GM12875 (cell line): ENCODE measurements at regions not wholly inside any gene's neighbourhood (a gene's known extent, or its start where the extent isn't known, plus 50 kb on each side); places are given as distances from the start of the nearest gene placed in this dataset.

Experiments
- H3K4me3 ChIP-seq: one replicate; pipeline ENCODE4 v1.5.1; 2011; ENCODE audit warnings: low read depth, low read length, control low read depth
- TF ChIP-seq, protein P1 (sequence below): IDR thresholded peaks from 2 replicates; pipeline ENCODE4 v1.5.1; 2011; ENCODE audit warnings: low read depth, mild to moderate bottlenecking, control low read depth, inconsistent platforms, low read length, moderate library complexity, borderline replicate concordance; ENCODE audit not compliant: insufficient read depth

DNA sequence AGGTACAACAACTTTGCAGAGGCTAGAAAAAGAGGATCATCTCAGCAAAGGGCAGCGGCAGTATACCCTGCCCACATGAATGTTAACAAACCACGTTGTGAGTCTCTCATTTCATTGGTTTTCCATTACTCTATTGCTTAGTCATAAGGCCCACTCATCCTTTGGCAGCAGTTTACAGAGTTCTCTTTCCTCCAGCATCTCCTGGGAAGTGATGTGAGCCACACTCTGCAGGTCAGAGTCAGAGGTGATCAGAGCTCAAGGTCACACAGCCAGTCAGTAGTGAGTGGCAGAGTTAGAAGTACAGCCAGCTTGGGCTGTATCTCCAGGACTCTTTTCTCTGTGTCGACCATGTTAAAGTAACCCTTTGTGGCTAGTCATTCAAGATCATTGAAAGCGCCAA is 599.6 kb upstream of the GRAMD2B start:
- TF ChIP-seq, protein P1, sequence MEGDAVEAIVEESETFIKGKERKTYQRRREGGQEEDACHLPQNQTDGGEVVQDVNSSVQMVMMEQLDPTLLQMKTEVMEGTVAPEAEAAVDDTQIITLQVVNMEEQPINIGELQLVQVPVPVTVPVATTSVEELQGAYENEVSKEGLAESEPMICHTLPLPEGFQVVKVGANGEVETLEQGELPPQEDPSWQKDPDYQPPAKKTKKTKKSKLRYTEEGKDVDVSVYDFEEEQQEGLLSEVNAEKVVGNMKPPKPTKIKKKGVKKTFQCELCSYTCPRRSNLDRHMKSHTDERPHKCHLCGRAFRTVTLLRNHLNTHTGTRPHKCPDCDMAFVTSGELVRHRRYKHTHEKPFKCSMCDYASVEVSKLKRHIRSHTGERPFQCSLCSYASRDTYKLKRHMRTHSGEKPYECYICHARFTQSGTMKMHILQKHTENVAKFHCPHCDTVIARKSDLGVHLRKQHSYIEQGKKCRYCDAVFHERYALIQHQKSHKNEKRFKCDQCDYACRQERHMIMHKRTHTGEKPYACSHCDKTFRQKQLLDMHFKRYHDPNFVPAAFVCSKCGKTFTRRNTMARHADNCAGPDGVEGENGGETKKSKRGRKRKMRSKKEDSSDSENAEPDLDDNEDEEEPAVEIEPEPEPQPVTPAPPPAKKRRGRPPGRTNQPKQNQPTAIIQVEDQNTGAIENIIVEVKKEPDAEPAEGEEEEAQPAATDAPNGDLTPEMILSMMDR = no peak
- H3K4me3 ChIP-seq = no peak overlapping the region

DNA sequence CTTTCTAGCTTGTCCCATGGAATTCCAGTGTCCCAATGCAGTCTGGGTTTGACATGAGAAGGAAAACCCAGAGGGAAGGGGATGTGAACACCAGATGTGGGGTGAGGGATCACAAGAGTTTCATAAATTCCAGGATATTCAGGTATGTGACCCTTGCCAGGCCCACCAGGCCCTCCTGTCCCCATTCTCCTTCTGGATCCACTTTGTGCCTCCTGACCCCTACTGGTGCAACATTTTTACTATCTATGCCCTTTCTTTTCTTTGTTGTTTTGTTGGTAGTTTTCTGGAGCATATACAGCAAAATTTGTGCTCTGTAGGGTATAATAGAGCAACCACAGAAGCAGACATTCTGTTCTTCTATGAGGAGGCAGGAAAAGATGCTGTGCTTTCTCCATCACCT is 597.0 kb upstream of the GRAMD2B start:
- no peak overlapping the region for H3K4me3 ChIP-seq
- TF ChIP-seq, protein P1 = no peak

DNA sequence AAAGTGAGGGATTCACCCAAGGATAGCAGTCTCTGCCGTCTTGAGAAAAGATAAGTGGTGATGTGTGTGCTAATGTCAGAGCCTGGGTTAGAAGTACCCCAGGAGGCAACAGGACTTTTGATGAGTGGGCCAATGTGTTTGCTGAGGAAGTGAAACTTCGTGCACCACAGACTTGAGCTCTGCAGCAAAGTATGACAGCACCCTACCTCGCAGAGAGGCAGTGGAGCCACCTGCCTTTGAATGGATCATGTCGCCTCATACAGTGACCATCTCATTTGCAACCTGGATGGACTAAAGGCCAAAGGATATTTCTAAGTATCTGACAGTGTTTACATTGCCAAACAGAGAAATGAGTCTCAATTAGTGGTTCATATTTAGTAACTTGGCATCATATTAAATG is 593.9 kb upstream of the GRAMD2B start:
- TF ChIP-seq, protein P1 = no peak
- no peak overlapping the region for H3K4me3 ChIP-seq

DNA sequence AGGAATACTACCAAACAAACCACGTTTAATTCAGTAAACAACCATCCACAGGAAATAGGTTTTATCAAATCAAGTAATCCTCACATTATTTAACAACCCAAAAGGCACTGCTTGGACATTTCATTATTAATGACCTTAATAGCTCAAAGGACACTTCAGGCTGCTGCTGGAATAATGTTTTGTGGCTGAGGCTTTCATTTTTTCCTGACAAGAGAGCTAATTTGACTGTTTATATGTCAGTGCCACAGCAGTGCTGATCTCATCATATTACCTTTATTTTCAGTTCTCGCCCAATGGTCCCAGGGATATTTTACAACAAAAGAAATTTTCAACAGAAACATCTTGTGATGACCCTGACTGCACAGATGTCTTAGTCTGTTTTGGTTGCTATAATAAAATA is 589.8 kb upstream of the GRAMD2B start:
- TF ChIP-seq, protein P1 = no peak

DNA sequence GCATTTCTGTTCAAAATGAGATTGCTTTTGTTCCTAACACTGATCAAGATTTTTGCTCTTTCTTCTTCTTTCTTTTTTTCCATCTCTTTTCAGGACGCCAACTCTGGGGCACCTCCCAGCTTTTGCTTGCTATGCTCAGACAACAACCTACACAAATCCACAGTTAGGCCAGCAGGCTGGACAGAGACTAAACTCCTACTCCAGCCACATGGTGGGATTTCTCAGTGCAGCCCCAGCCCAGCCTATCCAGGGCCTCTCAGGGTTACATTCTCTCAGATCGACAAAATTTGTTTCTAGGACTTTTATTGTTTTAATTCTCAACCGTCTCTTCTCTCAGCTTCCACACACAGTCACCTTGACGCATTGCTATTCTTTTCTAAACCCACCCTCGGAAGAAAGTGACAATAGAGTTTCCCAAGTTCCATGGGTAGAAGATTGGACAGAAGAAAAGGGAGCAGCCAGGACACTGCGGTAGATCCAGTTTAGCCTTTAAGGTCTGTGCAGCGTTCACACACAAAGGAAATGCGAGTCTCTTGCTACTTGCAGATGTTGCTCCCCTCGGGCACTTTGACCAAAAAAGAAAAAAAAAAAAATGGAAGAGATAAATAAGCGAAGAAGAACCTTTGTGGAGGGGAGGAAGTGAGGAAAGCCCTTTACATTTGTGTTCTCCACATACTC is 588.6 kb upstream of the GRAMD2B start:
- TF ChIP-seq, protein P1 = no peak
- no peak overlapping the region for H3K4me3 ChIP-seq

More for the DNA sequence above, 589.8 kb upstream of the GRAMD2B start:
- H3K4me3 ChIP-seq = no peak overlapping the region

DNA sequence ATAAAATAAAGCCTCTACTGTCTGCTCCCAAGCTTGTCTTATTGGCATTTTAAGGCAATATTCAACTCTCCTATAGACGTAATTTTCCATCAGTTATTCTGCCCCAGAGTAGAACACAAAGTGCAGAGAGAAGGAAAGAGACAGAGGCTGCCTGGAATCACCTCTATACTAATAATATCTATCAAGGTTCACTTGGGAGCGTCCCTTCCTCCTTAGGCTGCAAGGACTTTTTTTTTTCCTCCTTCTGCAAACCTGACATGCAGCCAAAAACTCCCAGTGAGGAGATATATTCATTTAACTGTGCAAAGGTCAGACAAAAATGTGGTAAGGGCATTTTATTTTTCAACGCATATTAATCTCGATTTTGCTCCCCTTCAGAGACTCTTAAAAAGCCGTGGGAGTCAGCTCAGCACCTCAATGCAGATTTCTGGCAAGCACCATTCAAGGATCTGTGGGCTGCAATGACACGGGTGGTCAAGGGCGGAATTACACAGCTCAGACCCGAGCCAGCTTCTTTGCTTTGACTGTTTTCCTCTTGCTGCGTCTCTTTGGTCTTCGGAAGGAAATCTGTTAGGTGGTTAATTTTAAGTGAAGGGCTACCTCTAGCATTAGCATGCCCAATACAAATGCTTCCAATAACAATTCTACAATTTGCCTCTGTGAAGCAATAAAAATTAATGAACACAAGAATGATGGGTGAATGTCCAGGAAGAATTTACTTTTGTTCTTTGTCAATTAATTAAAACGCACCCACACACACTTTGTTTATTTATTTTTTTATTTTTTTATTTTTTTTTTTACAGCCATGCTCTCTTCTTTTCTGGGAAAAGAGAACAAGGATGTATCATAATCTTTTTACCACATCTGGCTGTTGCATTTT is 587.7 kb upstream of the GRAMD2B start:
- TF ChIP-seq, protein P1 = peak; percentile 40; the same call in 1 of the 2 replicates
- H3K4me3 ChIP-seq = no peak overlapping the region
